HG03354 (cell line): ENCODE measurements at regions not wholly inside any gene's neighbourhood (a gene's known extent, or its start where the extent isn't known, plus 50 kb on each side); places are given as distances from the start of the nearest gene placed in this dataset.
"Not testable (repeated sequence)": the region's sequence is repeated elsewhere in the genome, so short reads cannot be mapped to it uniquely, and the experiment has no call there.

ENCODE experiments used
- ATAC-seq: cut with Tn5 transposase; IDR thresholded peaks from one replicate; pipeline ENCODE4 v1.9.1; 2021; ENCODE audit warnings: mild to moderate bottlenecking; ENCODE audit not compliant: unreplicated experiment, poor library complexity, severe bottlenecking

- ATAC-seq, result no peak
Measured at GRCh38 chrX:79515529-79515928, 148.4 kb upstream of the ITM2A start.

DNA sequence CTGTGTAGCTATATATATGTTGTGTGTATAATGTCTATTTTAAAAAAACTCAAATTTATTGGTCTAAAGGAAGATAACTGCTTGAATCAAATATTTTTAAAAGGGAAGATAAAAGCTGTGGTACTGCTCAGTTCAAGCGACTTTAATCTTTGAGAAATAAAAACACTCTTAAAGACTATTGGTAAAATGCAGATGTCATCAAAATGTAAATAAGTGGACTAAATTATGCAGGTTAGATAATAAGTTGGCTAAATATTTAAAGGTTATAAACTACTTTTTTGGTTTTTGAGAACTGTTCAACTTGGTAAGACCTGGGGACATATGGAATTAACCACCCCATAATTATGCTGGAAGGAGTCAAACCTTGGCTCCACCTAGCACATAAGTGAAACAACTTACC, 144.7 kb upstream of the ITM2A start:
- ATAC-seq, result no peak

GRCh38 chrX:79506001-79506400, 138.9 kb upstream of the ITM2A start:
- ATAC-seq, result no peak

DNA sequence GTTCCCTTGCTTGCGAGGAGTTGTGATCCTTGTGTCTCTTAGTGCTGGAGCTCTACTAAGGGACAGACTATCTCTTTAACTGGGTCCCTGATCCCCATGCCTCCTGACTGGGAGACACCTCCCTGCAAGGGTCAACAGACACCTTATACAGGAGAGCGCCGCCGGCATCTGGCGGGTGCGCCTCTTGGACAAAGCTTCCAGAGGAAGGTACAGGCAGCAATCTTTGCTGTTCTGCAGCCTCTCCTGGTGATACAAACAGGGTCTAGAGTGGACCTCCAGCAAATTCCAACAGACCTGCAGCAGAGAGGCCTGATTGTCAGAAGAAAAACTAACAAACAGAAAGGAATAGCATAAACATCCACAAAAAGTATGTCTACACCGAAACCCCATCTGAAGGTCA, 115.6 kb upstream of the ITM2A start:
- ATAC-seq, result no peak

GRCh38 chrX:79477691-79478090, 110.6 kb upstream of the ITM2A start:
- ATAC-seq, result no peak

GRCh38 chrX:79466636-79467035, 99.5 kb upstream of the ITM2A start:
- ATAC-seq, result no peak

DNA sequence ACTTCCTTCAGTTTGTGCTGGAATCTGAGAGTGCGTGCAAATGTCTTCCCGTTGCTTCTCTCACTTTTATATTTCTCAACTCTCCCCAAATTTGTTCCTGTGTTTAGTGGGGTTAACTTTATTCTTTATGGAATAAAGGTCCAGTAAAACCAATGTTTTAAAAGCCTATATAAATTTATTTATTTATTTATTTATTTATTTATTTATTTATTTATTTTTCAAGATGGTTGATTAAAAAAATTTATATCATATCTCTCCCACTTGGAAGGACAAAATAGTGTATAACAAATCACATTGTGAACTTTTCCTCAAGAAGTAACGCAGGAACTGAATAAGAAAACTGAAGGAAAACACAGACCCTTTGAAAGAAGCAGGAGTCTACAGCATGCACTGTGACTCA, 95.3 kb upstream of the ITM2A start:
- ATAC-seq, result no peak

GRCh38 chrX:79456593-79456992, 89.5 kb upstream of the ITM2A start:
- ATAC-seq, result not testable (repeated sequence)

DNA sequence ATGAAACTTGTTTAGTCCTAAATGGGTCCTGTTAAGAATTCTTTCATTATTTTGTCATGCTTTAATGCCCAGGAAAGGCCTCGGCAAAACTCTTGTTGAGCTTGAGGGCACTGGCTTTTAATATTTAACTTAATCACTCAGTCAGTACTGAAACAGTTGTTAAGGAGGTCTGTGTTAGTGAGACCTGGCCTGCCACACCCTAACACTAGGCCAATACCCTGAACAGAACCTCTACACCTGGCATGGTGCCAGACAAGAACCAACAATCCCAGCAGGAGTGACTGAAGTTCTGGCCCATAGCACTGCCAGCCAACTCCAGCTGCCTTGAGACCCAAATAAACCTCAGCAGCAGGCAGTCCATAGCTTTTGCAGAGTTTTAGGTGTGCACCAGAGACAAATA, 85.7 kb upstream of the ITM2A start:
- ATAC-seq, result peak; percentile 75

DNA sequence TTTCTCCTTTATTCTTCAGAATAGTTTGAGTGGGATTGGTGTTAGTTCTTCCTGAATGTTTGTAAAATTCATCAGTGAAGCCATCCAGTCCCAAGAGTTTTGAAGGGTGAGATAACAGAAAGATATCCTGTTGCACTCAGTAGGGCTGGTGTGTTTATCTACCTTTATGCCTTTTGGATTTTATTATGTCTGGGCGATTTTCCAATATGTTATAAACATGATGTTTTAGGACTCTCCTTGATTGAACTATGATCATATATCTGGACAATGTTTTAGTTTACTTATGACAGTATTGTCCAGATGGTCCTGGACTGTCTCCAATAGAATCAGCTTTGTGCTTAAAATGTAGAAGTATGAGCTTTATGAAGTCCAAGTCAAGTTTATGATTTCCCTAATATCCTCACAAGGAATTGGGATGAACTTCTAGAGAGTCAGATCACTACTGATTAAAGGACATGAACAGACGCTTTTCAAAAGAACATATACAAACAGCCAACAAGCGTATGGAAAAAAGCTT, 77.6 kb upstream of the ITM2A start:
- no peak for ATAC-seq

- no peak for ATAC-seq
Measured at GRCh38 chrX:79443121-79443520, 76.0 kb upstream of the ITM2A start.

DNA sequence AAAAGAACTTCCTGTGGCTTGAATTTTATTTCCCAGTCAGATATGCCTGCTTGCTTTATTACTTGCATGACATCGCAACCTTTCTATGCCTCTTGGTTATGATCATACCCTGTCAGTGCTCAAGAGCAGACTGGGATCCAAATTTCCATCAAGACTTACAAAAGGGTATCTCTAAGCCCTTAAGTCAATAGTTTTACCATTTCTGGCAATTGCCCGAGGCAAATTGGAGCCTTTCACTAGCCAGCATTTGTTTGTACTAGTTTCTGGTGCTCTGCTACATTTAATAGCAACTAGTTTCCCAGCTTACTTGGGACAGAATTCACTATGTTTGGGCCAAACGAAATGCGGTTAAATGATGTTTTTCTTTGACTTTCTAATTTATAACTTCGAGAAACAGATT, 73.2 kb upstream of the ITM2A start:
- no peak for ATAC-seq
